GM23248 (cell line): ENCODE measurements at regions not wholly inside any gene's neighbourhood (a gene's known extent, or its start where the extent isn't known, plus 50 kb on each side); places are given as distances from the start of the nearest gene placed in this dataset.

Experiments
- EZH2 ChIP-seq: fragments of 200-600 bp; sonication (generic); IDR thresholded peaks from 2 replicates; pipeline ENCODE4 v1.6.1; 2018; ENCODE audit warnings: antibody characterized with exemption, mild to moderate bottlenecking; ENCODE audit not compliant: insufficient read depth, poor library complexity, severe bottlenecking
- EZH2phosphoT487 ChIP-seq: fragments of 200-600 bp; sonication (generic); IDR thresholded peaks from 2 replicates; pipeline ENCODE4 v1.6.1; 2018; ENCODE audit warnings: antibody characterized with exemption, moderate library complexity, mild to moderate bottlenecking, low read depth; ENCODE audit not compliant: insufficient read depth

DNA sequence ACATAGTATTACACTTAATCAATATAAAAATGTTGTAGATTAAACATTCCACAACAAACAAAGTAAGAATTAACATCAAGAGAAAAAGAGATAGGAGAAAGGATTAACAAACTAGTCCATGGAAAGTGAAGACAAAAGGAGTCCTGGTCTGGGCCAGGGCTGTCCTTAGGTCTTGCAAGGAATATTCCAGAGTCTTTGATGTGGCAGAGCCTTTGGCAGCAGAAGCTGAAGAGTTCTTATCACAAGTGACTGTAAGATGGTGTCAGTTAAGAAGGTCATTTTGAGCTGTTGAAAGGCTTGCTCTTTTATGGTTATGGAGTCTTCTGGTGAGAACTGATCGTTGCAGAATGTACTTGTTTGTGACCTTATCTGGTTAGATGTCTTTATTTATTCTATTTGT lies 127.7 kb upstream of the LRRTM4 start:
- TF ChIP-seq EZH2phosphoT487 (no peak), EZH2 (no peak)
